Neural progenitor cell (in vitro differentiated cells): ENCODE measurements at regions not wholly inside any gene's neighbourhood (a gene's known extent, or its start where the extent isn't known, plus 50 kb on each side); places are given as distances from the start of the nearest gene placed in this dataset.
A peak's percentile ranks its signal among the peaks of the same experiment; 100 is the strongest.

Source experiments
- DNase-seq: peaks from one replicate; pipeline ENCODE4 v3.0.0-alpha.2; 2016; ENCODE audit warnings: low spot score
- H2AFZ ChIP-seq: fragments of 200-600 bp; sonication (generic); replicated peaks from 2 replicates; pipeline ENCODE4 v1.6.1; 2016; ENCODE audit warnings: antibody characterized with exemption
- H3F3A ChIP-seq: fragments of 200-600 bp; sonication (generic); 2 replicates; pipeline ENCODE4 v1.6.1; 2016; ENCODE audit warnings: antibody characterized with exemption, low read depth
- H3K27ac ChIP-seq: fragments of 200-600 bp; sonication (generic); 2 replicates; pipeline ENCODE4 v1.5.1; 2016; ENCODE audit warnings: mild to moderate bottlenecking
- H3K27me3 ChIP-seq: fragments of 200-600 bp; sonication (generic); 2 replicates; pipeline ENCODE4 v1.6.1; 2016; ENCODE audit warnings: mild to moderate bottlenecking, moderate library complexity
- H3K36me3 ChIP-seq: fragments of 200-600 bp; sonication (generic); 2 replicates; pipeline ENCODE4 v1.5.1; 2016
- H3K4me1 ChIP-seq: fragments of 200-600 bp; sonication (generic); 2 replicates; pipeline ENCODE4 v1.6.1; 2016; ENCODE audit warnings: mixed run types
- H3K4me2 ChIP-seq: fragments of 200-600 bp; sonication (generic); 2 replicates; pipeline ENCODE4 v1.6.1; 2016
- H3K4me3 ChIP-seq: fragments of 200-600 bp; sonication (generic); 2 replicates; pipeline ENCODE4 v1.5.1; 2016
- H3K79me2 ChIP-seq: fragments of 200-600 bp; sonication (generic); 2 replicates; pipeline ENCODE4 v1.6.1; 2016; ENCODE audit warnings: low read depth
- H3K9ac ChIP-seq: fragments of 200-600 bp; sonication (generic); 2 replicates; pipeline ENCODE4 v1.6.1; 2016
- H3K9me3 ChIP-seq: fragments of 200-600 bp; sonication (generic); 2 replicates; pipeline ENCODE4 v1.5.1; 2016; ENCODE audit warnings: low read depth
- H4K20me1 ChIP-seq: fragments of 200-600 bp; sonication (generic); 2 replicates; pipeline ENCODE4 v1.6.1; 2016; ENCODE audit warnings: low read depth
- H3K27ac Mint-ChIP-seq: 3 replicates; pipeline ENCODE4 v1.8.0; 2021; ENCODE audit warnings: mixed read lengths
- H3K27me3 Mint-ChIP-seq: 2 replicates; pipeline ENCODE4 v1.8.0; 2022; ENCODE audit warnings: low read depth, mild to moderate bottlenecking, inconsistent platforms, moderate library complexity, mixed read lengths; ENCODE audit not compliant: insufficient read depth
- H3K36me3 Mint-ChIP-seq: 3 replicates; pipeline ENCODE4 v1.8.0; 2021; ENCODE audit warnings: mixed read lengths
- H3K4me1 Mint-ChIP-seq: 3 replicates; pipeline ENCODE4 v1.8.0; 2021; ENCODE audit warnings: mixed read lengths
- H3K4me3 Mint-ChIP-seq: 3 replicates; pipeline ENCODE4 v1.8.0; 2021; ENCODE audit warnings: mild to moderate bottlenecking, moderate library complexity, mixed read lengths
- H3K9me3 Mint-ChIP-seq: 3 replicates; pipeline ENCODE4 v1.8.0; 2020; ENCODE audit warnings: mixed read lengths
- CTCF ChIP-seq: fragments of 200-600 bp; sonication (generic); IDR thresholded peaks from 2 replicates; pipeline ENCODE4 v1.5.1; 2017; ENCODE audit warnings: antibody characterized with exemption, mild to moderate bottlenecking
- EZH2 ChIP-seq: fragments of 200-600 bp; sonication (generic); IDR thresholded peaks from 2 replicates; pipeline ENCODE4 v1.6.1; 2017; ENCODE audit warnings: antibody characterized with exemption, mild to moderate bottlenecking, moderate library complexity
- EZH2phosphoT487 ChIP-seq: fragments of 200-600 bp; sonication (generic); IDR thresholded peaks from 2 replicates; pipeline ENCODE4 v1.6.1; 2017; ENCODE audit warnings: antibody characterized with exemption

- Histone ChIP-seq H3K9me3 (no peaks in the 10 kb centered on the region), H3K79me2 (no peaks in the 10 kb centered on the region), H2AFZ (peak overlapping the region; percentile 3), H3K9ac (no peak overlapping the region), H3F3A (no peaks in the 10 kb centered on the region), H4K20me1 (no peaks in the 10 kb centered on the region), H3K27ac (no peak overlapping the region), H3K4me3 (no peak overlapping the region), H3K4me1 (no peaks in the 10 kb centered on the region), H3K4me2 (no peak overlapping the region), H3K36me3 (no peaks in the 10 kb centered on the region), H3K27me3 (no peaks in the 10 kb centered on the region)
- Mint-ChIP-seq H3K27me3 (peaks cover 2% of the 10 kb centered on the region), H3K4me1 (no peaks in the 10 kb centered on the region), H3K36me3 (no peaks in the 10 kb centered on the region), H3K9me3 (no peaks in the 10 kb centered on the region), H3K4me3 (no peak overlapping the region), H3K27ac (no peak overlapping the region)
- no peak for DNase-seq
- TF ChIP-seq EZH2phosphoT487 (no peak), EZH2 (no peak), CTCF (no peak)
These were observed 222.2 kb upstream of the SLC35B3 start for GRCh38 chr6:8657522-8657921.

- Mint-ChIP-seq H3K27me3 (peaks cover 2% of the 10 kb centered on the region), H3K4me3 (no peak overlapping the region), H3K36me3 (no peaks in the 10 kb centered on the region), H3K4me1 (no peaks in the 10 kb centered on the region), H3K27ac (no peak overlapping the region), H3K9me3 (no peaks in the 10 kb centered on the region)
- no peaks in the 10 kb centered on the region for H3F3A ChIP-seq
- H3K9me3 ChIP-seq: no peaks in the 10 kb centered on the region
- no peak overlapping the region for H2AFZ ChIP-seq
- H3K27ac ChIP-seq: no peak overlapping the region
- H3K79me2 ChIP-seq: no peaks in the 10 kb centered on the region
- no peak overlapping the region for H3K9ac ChIP-seq
- H3K36me3 ChIP-seq: no peaks in the 10 kb centered on the region
- no peak overlapping the region for H3K4me2 ChIP-seq
- DNase-seq: no peak
- H3K27me3 ChIP-seq: no peaks in the 10 kb centered on the region
- H3K4me1 ChIP-seq: no peaks in the 10 kb centered on the region
- H3K4me3 ChIP-seq: no peak overlapping the region
- no peaks in the 10 kb centered on the region for H4K20me1 ChIP-seq
- no peak for TF ChIP-seq EZH2
- TF ChIP-seq CTCF: no peak
- TF ChIP-seq EZH2phosphoT487: no peak
These were observed 220.5 kb upstream of the SLC35B3 start for GRCh38 chr6:8655670-8656454.

GRCh38 chr6:8652710-8653109, 217.4 kb upstream of the SLC35B3 start:
- H3K4me1 ChIP-seq: no peaks in the 10 kb centered on the region
- no peaks in the 10 kb centered on the region for H3K27me3 ChIP-seq
- no peaks in the 10 kb centered on the region for H3K4me1 Mint-ChIP-seq
- H3K27ac Mint-ChIP-seq: no peak overlapping the region
- no peaks in the 10 kb centered on the region for H3K79me2 ChIP-seq
- H3K36me3 ChIP-seq: no peaks in the 10 kb centered on the region
- H3K36me3 Mint-ChIP-seq: no peaks in the 10 kb centered on the region
- H3K4me3 ChIP-seq: no peak overlapping the region
- peaks cover 6% of the 10 kb centered on the region for H3K27me3 Mint-ChIP-seq
- TF ChIP-seq EZH2 (no peak), EZH2phosphoT487 (no peak), CTCF (no peak)
- H3K27ac ChIP-seq: no peak overlapping the region
- H3K9me3 ChIP-seq: no peaks in the 10 kb centered on the region
- no peak overlapping the region for H3K9ac ChIP-seq
- no peak overlapping the region for H2AFZ ChIP-seq
- DNase-seq: no peak
- H3K4me2 ChIP-seq: no peak overlapping the region
- H3K4me3 Mint-ChIP-seq: no peak overlapping the region
- no peaks in the 10 kb centered on the region for H3K9me3 Mint-ChIP-seq
- H4K20me1 ChIP-seq: no peaks in the 10 kb centered on the region
- H3F3A ChIP-seq: no peaks in the 10 kb centered on the region
